Stomach smooth muscle (tissue), 2 donors: ENCODE measurements at regions not wholly inside any gene's neighbourhood (a gene's known extent, or its start where the extent isn't known, plus 50 kb on each side); places are given as distances from the start of the nearest gene placed in this dataset.
"Not testable (repeated sequence)": the region's sequence is repeated elsewhere in the genome, so short reads cannot be mapped to it uniquely, and the experiment has no call there.

ENCODE experiments used
- H3K27ac ChIP-seq: one replicate; pipeline ENCODE4 v1.7.0; 2013; ENCODE audit warnings: mild to moderate bottlenecking, low read length, inconsistent platforms
- H3K27me3 ChIP-seq, 2 donors: one replicate each; pipeline ENCODE4 v1.7.0; 2013; ENCODE audit warnings: low read length in 2 of 2; ENCODE audit not compliant: insufficient read depth in 2 of 2, control insufficient read depth in 1 of 2
- H3K36me3 ChIP-seq, 2 donors: one replicate each; pipeline ENCODE4 v1.7.0; 2013; ENCODE audit warnings: low read length in 2 of 2; ENCODE audit not compliant: control insufficient read depth in 2 of 2, insufficient read depth in 2 of 2
- H3K4me1 ChIP-seq: one replicate; pipeline ENCODE4 v1.7.0; 2013; ENCODE audit warnings: low read length; ENCODE audit not compliant: control insufficient read depth, insufficient read depth
- H3K4me3 ChIP-seq, 2 donors: one replicate each; pipeline ENCODE4 v1.7.0; 2013; ENCODE audit warnings: low read length in 2 of 2
- H3K9ac ChIP-seq, 2 donors: one replicate each; pipeline ENCODE4 v1.7.0; 2013; ENCODE audit warnings: low read length in 2 of 2, mild to moderate bottlenecking in 1 of 2
- H3K9me3 ChIP-seq, 2 donors: one replicate each; pipeline ENCODE4 v1.7.0; 2013; ENCODE audit warnings: low read length in 2 of 2; ENCODE audit not compliant: control insufficient read depth in 2 of 2
- donor health status: healthy.
- donor health status: Pancreatic carcinoma.

GRCh38 chr10:125232841-125233240 is 72.5 kb upstream of the CTBP2 start:
- Histone ChIP-seq H3K4me3 (no peak overlapping the region), H3K4me1 (no peaks in the 10 kb centered on the region), H3K9ac (no peak overlapping the region), H3K27me3 (no peaks in the 10 kb centered on the region), H3K9me3 (no peaks in the 10 kb centered on the region), H3K27ac (no peak overlapping the region), H3K36me3 (no peaks in the 10 kb centered on the region)

GRCh38 chr10:125231813-125232475 is 71.6 kb upstream of the CTBP2 start:
- H3K4me3 ChIP-seq, result no peak overlapping the region
- no peaks in the 10 kb centered on the region for H3K36me3 ChIP-seq
- H3K27me3 ChIP-seq, result no peaks in the 10 kb centered on the region
- no peak overlapping the region for H3K27ac ChIP-seq
- H3K4me1 ChIP-seq, result no peaks in the 10 kb centered on the region
- H3K9me3 ChIP-seq, result no peaks in the 10 kb centered on the region
- H3K9ac ChIP-seq, result no peak overlapping the region

GRCh38 chr10:125231116-125231812 is 70.9 kb upstream of the CTBP2 start:
- H3K9ac ChIP-seq, result no peak overlapping the region
- no peaks in the 10 kb centered on the region for H3K27me3 ChIP-seq
- no peaks in the 10 kb centered on the region for H3K9me3 ChIP-seq
- H3K36me3 ChIP-seq, result no peaks in the 10 kb centered on the region
- H3K4me3 ChIP-seq, result no peak overlapping the region
- H3K4me1 ChIP-seq, result no peaks in the 10 kb centered on the region
- H3K27ac ChIP-seq, result no peak overlapping the region

GRCh38 chr10:125230251-125230650 is 69.9 kb upstream of the CTBP2 start:
- Histone ChIP-seq H3K9ac (no peak overlapping the region), H3K36me3 (no peaks in the 10 kb centered on the region), H3K27me3 (no peaks in the 10 kb centered on the region), H3K27ac (no peak overlapping the region), H3K4me3 (no peak overlapping the region), H3K9me3 (no peaks in the 10 kb centered on the region), H3K4me1 (no peaks in the 10 kb centered on the region)

GRCh38 chr10:125228245-125228940 is 68.0 kb upstream of the CTBP2 start:
- H3K4me1 ChIP-seq, H3K9ac ChIP-seq, H3K36me3 ChIP-seq, H3K27ac ChIP-seq, H3K9me3 ChIP-seq, H3K4me3 ChIP-seq, H3K27me3 ChIP-seq: not testable (repeated sequence)

- Histone ChIP-seq H3K4me1 (no peaks in the 10 kb centered on the region), H3K9me3 (no peaks in the 10 kb centered on the region), H3K4me3 (no peak overlapping the region), H3K9ac (no peak overlapping the region), H3K27ac (no peak overlapping the region), H3K36me3 (no peaks in the 10 kb centered on the region), H3K27me3 (no peaks in the 10 kb centered on the region)
These were observed 67.2 kb upstream of the CTBP2 start for GRCh38 chr10:125227546-125227945.

GRCh38 chr10:125226823-125227222 is 66.5 kb upstream of the CTBP2 start:
- Histone ChIP-seq H3K9ac (no peak overlapping the region), H3K27ac (no peak overlapping the region), H3K36me3 (no peaks in the 10 kb centered on the region), H3K4me3 (no peak overlapping the region), H3K9me3 (no peaks in the 10 kb centered on the region), H3K27me3 (no peaks in the 10 kb centered on the region), H3K4me1 (no peaks in the 10 kb centered on the region)

- no peak overlapping the region for H3K4me3 ChIP-seq
- H3K9ac ChIP-seq, result no peak overlapping the region
- H3K27me3 ChIP-seq, result no peaks in the 10 kb centered on the region
- no peaks in the 10 kb centered on the region for H3K36me3 ChIP-seq
- H3K27ac ChIP-seq, result no peak overlapping the region
- H3K9me3 ChIP-seq, result no peaks in the 10 kb centered on the region
- H3K4me1 ChIP-seq, result no peaks in the 10 kb centered on the region
These were observed 65.6 kb upstream of the CTBP2 start for GRCh38 chr10:125226005-125226404.

GRCh38 chr10:125225051-125225450 is 64.7 kb upstream of the CTBP2 start:
- H3K27ac ChIP-seq, result no peak overlapping the region
- H3K9me3 ChIP-seq, result no peaks in the 10 kb centered on the region
- H3K36me3 ChIP-seq, result no peaks in the 10 kb centered on the region
- H3K27me3 ChIP-seq, result no peaks in the 10 kb centered on the region
- no peak overlapping the region for H3K9ac ChIP-seq
- H3K4me1 ChIP-seq, result no peaks in the 10 kb centered on the region
- no peak overlapping the region for H3K4me3 ChIP-seq

GRCh38 chr10:125222515-125223308 is 62.3 kb upstream of the CTBP2 start:
- H3K4me1 ChIP-seq, result no peaks in the 10 kb centered on the region
- no peak overlapping the region for H3K4me3 ChIP-seq
- no peak overlapping the region for H3K27ac ChIP-seq
- H3K27me3 ChIP-seq, result no peaks in the 10 kb centered on the region
- H3K9me3 ChIP-seq, result no peaks in the 10 kb centered on the region
- H3K9ac ChIP-seq, result no peak overlapping the region
- no peaks in the 10 kb centered on the region for H3K36me3 ChIP-seq
